ENCODE measurements at regions not wholly inside any gene's neighbourhood (a gene's known extent, or its start where the extent isn't known, plus 50 kb on each side); places are given as distances from the start of the nearest gene placed in this dataset.

GRCh38 chr2:43038696-43039094, 187.7 kb downstream of the ZFP36L2 start:
- Histone ChIP-seq H4K20me1 (replicated peaks; ENCODE audit: control insufficient read depth, extremely low read depth, insufficient read depth, low read length) (no peaks in the 10 kb centered on the region), H3K4me3 (replicated peaks in 1 of 3; ENCODE audit: insufficient read depth in 1 of 3, low read depth in 1 of 3, low read length in 3 of 3) (no peak overlapping the region), H3K27me3 (ENCODE audit: control insufficient read depth in 2 of 2, insufficient read depth in 2 of 2, low read length in 2 of 2) (no peaks in the 10 kb centered on the region), H3K36me3 (ENCODE audit: control insufficient read depth in 2 of 2, extremely low read depth in 1 of 2, insufficient read depth in 2 of 2, low read length in 2 of 2) (no peaks in the 10 kb centered on the region), H3K9me3 (replicated peaks; ENCODE audit: control insufficient read depth, insufficient read depth, low read length) (no peaks in the 10 kb centered on the region), H3K9ac (replicated peaks; ENCODE audit: extremely low read depth, insufficient read depth, low read length) (no peak overlapping the region), H2AFZ (ENCODE audit: low read depth, low read length) (no peak overlapping the region), H3K79me2 (ENCODE audit: control insufficient read depth, insufficient read depth, low read length) (no peaks in the 10 kb centered on the region), H3K9me1 (replicated peaks; ENCODE audit: control insufficient read depth, extremely low read depth, insufficient read depth, low read length) (no peaks in the 10 kb centered on the region), H3K4me2 (ENCODE audit: insufficient read depth, low read length) (no peak overlapping the region), H3K4me1 (ENCODE audit: control insufficient read depth, extremely low read depth, insufficient read depth, low read length) (peaks cover 22% of the 10 kb centered on the region), H3K27ac (ENCODE audit: insufficient read depth, low read depth, low read length) (no peak overlapping the region)
- DNase-seq (ENCODE audit: low read depth, low spot score): no peak
- BruUV-seq (replicated peaks): no TSS peak
- TF ChIP-seq GATA2 (IDR thresholded peaks at IDR 0.05; ENCODE audit: insufficient read depth, insufficient read length, low read depth, low read length) (no peak), FOS (IDR thresholded peaks at IDR 0.05; ENCODE audit: borderline replicate concordance, insufficient read depth, low read length) (no peak)
- dilution Hi-C loops (cut with MboI; ENCODE audit: extremely low pct_ligation_motif_present, low sequenced_read_pairs): no loop called here
- ChIA-PET POLR2A (no interaction called here), CTCF (interaction anchor here (1.2 to 1.5 kb wide), 2 partner anchors 44 to 88 kb away, joined by 3 read pairs; no protein-coding TSS in a partner anchor)
- intact Hi-C loops (cut with micrococcal nuclease): no loop called here
- no peak for FAIRE-seq

- Histone ChIP-seq H3K9me3 (replicated peaks; ENCODE audit: control insufficient read depth, insufficient read depth, low read length) (no peaks in the 10 kb centered on the region), H3K4me1 (ENCODE audit: control insufficient read depth, extremely low read depth, insufficient read depth, low read length) (peaks cover 17% of the 10 kb centered on the region), H3K4me2 (ENCODE audit: insufficient read depth, low read length) (no peak overlapping the region), H4K20me1 (replicated peaks; ENCODE audit: control insufficient read depth, extremely low read depth, insufficient read depth, low read length) (no peaks in the 10 kb centered on the region), H3K27me3 (ENCODE audit: control insufficient read depth in 2 of 2, insufficient read depth in 2 of 2, low read length in 2 of 2) (no peaks in the 10 kb centered on the region), H3K27ac (ENCODE audit: insufficient read depth, low read depth, low read length) (no peak overlapping the region), H2AFZ (ENCODE audit: low read depth, low read length) (no peak overlapping the region), H3K36me3 (ENCODE audit: control insufficient read depth in 2 of 2, extremely low read depth in 1 of 2, insufficient read depth in 2 of 2, low read length in 2 of 2) (no peaks in the 10 kb centered on the region), H3K9me1 (replicated peaks; ENCODE audit: control insufficient read depth, extremely low read depth, insufficient read depth, low read length) (no peaks in the 10 kb centered on the region), H3K79me2 (ENCODE audit: control insufficient read depth, insufficient read depth, low read length) (no peaks in the 10 kb centered on the region), H3K4me3 (replicated peaks in 1 of 3; ENCODE audit: insufficient read depth in 1 of 3, low read depth in 1 of 3, low read length in 3 of 3) (no peak overlapping the region), H3K9ac (replicated peaks; ENCODE audit: extremely low read depth, insufficient read depth, low read length) (no peak overlapping the region)
- ChIA-PET POLR2A (no interaction called here), CTCF (interaction anchor here (1.0 to 1.5 kb wide), 3 partner anchors 14 to 88 kb away, joined by 3 to 5 read pairs (median 3); no protein-coding TSS in a partner anchor)
- intact Hi-C loops (cut with micrococcal nuclease) (no loop called here), dilution Hi-C loops (cut with MboI; ENCODE audit: extremely low pct_ligation_motif_present, low sequenced_read_pairs) (no loop called here)
- no peak for TF ChIP-seq JUN (IDR thresholded peaks at IDR 0.05; ENCODE audit: borderline replicate concordance, insufficient read depth, insufficient read length, low read depth)
- no peak for TF ChIP-seq POLR2AphosphoS5 (IDR thresholded peaks at IDR 0.05; ENCODE audit: insufficient read depth, low read depth, low read length)
- no peak for TF ChIP-seq EZH2 (IDR thresholded peaks at IDR 0.05; ENCODE audit: borderline replicate concordance, low read depth, low read length, severe bottlenecking)
- no peak for TF ChIP-seq POLR2A (IDR thresholded peaks at IDR 0.05; ENCODE audit: low read depth, low read length)
- TF ChIP-seq CTCF (IDR thresholded peaks at IDR 0.05; ENCODE audit: extremely low read depth in 1 of 2, insufficient read depth in 1 of 2, low read depth in 1 of 2, low read length in 2 of 2): no peak
- no peak for TF ChIP-seq MAX (IDR thresholded peaks at IDR 0.05; ENCODE audit: insufficient read depth, insufficient read length)
- TF ChIP-seq MYC (IDR thresholded peaks at IDR 0.05; ENCODE audit: low read depth, low read length): no peak
- no peak for TF ChIP-seq FOS (IDR thresholded peaks at IDR 0.05; ENCODE audit: borderline replicate concordance, insufficient read depth, low read length)
- TF ChIP-seq GATA2 (IDR thresholded peaks at IDR 0.05; ENCODE audit: insufficient read depth, insufficient read length, low read depth, low read length): no peak
- no peak for DNase-seq (ENCODE audit: low read depth, low spot score)
- no TSS peak for BruUV-seq (replicated peaks)
- no peak for FAIRE-seq
Measured at GRCh38 chr2:43038034-43038695, 188.2 kb downstream of the ZFP36L2 start.

All from endothelial cell of umbilical vein (primary cell).